Lower leg skin (tissue), 4 donors: ENCODE measurements at regions not wholly inside any gene's neighbourhood (a gene's known extent, or its start where the extent isn't known, plus 50 kb on each side); places are given as distances from the start of the nearest gene placed in this dataset.
A peak's percentile ranks its signal among the peaks of the same experiment; 100 is the strongest.

Experiments used
- DNase-seq, 2 donors: peaks; one replicate each; pipeline ENCODE4 v3.0.0-alpha.2; 2019; ENCODE audit warnings: low spot score in 2 of 2
- H3K4me3 ChIP-seq: fragments of 200-600 bp; sonication (generic); 2 replicates; pipeline ENCODE4 v1.5.1; 2017; ENCODE audit warnings: mild to moderate bottlenecking, low read depth; ENCODE audit not compliant: poor library complexity, severe bottlenecking
- POLR2A ChIP-seq, 2 donors: fragments of 450-650 bp; IDR thresholded peaks; one replicate each; pipeline ENCODE4 v1.6.1; 2016 to 2017; ENCODE audit warnings: antibody characterized with exemption in 2 of 2, mild to moderate bottlenecking in 1 of 2, moderate library complexity in 1 of 2
- WGBS, 2 donors: methylation state at CpG; one replicate each; pipeline ENCODE4 v1.1.5; 2018; 5-methylcytosine and 5-hydroxymethylcytosine counted together
- intact Hi-C: fragments of 100-400 bp; cut with DNase I; formaldehyde crosslinking; loops from one replicate; pipeline ENCODE4 v1.15.0; 2023; ENCODE audit warnings: low total_unique reads
- TF ChIP-seq, protein P1 (sequence below), 3 donors: fragments of 450-650 bp; IDR thresholded peaks; one replicate each; pipeline ENCODE4 v1.5.1; 2016; ENCODE audit warnings: antibody characterized with exemption in 3 of 3, mild to moderate bottlenecking in 3 of 3, moderate library complexity in 2 of 3

DNA sequence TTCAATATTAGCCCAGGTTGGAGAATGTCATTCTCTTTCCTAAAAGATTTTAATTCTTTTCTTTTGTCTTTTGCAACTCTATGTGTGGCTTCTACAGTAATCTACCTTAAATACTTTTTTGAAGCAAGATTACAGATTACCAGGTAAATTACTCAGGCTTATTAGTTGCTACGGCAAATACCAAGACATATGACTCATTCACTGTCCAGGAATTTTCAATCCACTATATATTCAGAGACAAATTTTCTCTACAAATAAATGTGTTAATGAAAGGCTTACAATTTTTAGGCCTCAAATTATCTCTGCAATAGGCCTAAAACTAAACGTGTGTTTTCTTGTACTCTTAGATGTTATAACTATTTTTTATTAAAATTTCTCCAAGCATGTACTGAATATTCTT lies 631.3 kb downstream of the DIAPH3 start:
- H3K4me3 ChIP-seq, result no peak overlapping the region
- TF ChIP-seq, protein P1, sequence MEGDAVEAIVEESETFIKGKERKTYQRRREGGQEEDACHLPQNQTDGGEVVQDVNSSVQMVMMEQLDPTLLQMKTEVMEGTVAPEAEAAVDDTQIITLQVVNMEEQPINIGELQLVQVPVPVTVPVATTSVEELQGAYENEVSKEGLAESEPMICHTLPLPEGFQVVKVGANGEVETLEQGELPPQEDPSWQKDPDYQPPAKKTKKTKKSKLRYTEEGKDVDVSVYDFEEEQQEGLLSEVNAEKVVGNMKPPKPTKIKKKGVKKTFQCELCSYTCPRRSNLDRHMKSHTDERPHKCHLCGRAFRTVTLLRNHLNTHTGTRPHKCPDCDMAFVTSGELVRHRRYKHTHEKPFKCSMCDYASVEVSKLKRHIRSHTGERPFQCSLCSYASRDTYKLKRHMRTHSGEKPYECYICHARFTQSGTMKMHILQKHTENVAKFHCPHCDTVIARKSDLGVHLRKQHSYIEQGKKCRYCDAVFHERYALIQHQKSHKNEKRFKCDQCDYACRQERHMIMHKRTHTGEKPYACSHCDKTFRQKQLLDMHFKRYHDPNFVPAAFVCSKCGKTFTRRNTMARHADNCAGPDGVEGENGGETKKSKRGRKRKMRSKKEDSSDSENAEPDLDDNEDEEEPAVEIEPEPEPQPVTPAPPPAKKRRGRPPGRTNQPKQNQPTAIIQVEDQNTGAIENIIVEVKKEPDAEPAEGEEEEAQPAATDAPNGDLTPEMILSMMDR (IDR thresholded peaks at IDR 0.05), result no peak
- WGBS, 2 donors, result 69 to 75% methylated on average over 2 of the region's 2 CpGs
- no peak for DNase-seq
- intact Hi-C loops, result no loop called here

DNA sequence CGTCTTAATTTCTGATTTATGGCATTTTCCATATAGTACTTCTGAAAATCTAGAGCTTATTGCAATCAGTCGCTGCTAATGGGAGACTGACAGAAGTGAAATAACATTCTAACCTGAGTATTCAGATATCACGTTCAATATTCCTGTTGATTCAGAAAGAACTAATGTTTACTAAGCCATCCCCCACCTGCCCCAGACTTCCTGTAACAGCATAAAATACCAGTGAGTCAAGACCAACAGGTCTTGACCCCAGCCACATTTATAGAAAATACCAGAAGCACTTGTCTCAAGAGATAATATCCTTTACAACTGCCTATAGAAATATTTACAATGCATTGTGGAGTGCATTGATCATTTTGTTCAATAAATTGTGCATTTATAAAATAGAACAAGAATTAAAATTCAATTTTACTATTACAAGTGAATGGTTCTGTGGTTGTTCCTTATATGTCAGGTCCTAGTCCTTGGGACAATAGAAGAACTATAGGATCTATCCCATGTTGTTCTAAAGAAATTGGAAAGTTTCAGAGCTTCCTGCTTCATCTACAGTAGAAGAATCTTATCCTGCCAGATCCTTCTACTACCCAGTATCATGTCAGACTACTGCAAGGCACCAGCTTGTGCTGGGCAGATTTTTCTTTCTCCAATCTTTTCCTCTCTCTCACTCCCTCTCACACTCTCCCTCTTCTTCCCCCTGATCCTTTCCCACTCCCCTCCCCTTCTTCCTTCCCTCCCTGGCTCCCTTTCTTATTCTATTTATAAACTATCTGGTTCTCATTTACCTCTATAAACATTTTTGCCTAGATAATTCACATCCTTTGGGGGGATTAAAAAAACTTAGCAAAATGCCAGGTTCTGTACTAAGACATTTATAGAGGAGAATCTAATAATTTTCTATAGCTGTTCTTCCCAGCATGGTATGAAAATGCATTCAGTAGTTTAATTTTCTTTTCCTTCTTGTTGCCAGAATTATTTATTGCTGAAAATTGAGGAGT lies 629.9 kb downstream of the DIAPH3 start:
- intact Hi-C loops, result no loop called here

DNA sequence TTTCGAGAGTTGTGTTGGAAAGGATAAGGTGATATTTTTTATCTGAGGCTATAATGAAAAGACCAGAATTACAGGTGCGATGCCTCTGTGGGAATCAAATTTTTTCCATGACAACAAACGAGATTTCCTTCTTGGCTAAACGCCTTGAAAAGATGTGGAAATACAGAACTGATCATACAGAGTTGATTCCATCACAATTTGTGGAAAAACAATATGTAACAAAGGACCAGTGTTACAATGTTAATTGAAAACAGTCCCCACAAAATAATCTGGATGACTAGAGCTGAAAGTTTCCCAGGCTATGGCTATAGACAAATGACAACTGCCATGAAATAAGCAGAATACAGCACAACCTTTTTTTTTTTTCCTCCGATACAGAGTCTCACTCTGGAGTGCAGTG lies 628.9 kb downstream of the DIAPH3 start:
- intact Hi-C loops, result no loop called here
- TF ChIP-seq POLR2A (IDR thresholded peaks at IDR 0.05), result no peak
- TF ChIP-seq, protein P1 (IDR thresholded peaks at IDR 0.05), result no peak
- no peak overlapping the region for H3K4me3 ChIP-seq
- 46% methylated on average over 5 of the region's 5 CpGs for WGBS, 2 donors
- no peak for DNase-seq

More for the DNA sequence above, 629.9 kb downstream of the DIAPH3 start:
- no peak overlapping the region for H3K4me3 ChIP-seq
- WGBS, 2 donors, result 79 to 86% methylated on average over 3 of the region's 3 CpGs
- TF ChIP-seq, protein P1 (IDR thresholded peaks at IDR 0.05), result no peak
- TF ChIP-seq POLR2A (IDR thresholded peaks at IDR 0.05), result no peak
- DNase-seq, result no peak

DNA sequence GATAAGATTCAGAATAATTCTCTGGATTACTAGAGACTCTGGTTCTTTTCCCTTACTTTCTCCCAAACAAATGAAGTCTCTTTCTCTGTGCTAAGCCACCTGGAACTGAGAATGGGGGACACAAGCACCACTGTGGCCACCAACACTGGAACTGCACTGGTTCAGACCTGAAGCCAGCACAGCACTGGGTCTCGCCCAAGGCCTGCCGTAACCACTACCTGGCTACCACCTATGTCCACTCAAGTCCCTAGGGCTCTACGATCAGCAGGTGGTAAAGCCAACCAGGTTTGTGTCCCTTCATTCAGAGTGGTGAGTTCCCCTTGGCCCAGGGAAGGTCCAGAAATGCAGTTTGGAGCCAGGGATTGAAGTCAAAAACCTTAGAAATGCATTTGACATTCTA lies 626.2 kb downstream of the DIAPH3 start:
- no peak overlapping the region for H3K4me3 ChIP-seq
- 85 to 86% methylated on average over 2 to 3 of the region's 3 CpGs for WGBS, 2 donors
- intact Hi-C loops, result no loop called here
- DNase-seq, result peak in 1 of 2 donors; percentile 66
- TF ChIP-seq, protein P1 (IDR thresholded peaks at IDR 0.05), result no peak
- TF ChIP-seq POLR2A (IDR thresholded peaks at IDR 0.05), result no peak

DNA sequence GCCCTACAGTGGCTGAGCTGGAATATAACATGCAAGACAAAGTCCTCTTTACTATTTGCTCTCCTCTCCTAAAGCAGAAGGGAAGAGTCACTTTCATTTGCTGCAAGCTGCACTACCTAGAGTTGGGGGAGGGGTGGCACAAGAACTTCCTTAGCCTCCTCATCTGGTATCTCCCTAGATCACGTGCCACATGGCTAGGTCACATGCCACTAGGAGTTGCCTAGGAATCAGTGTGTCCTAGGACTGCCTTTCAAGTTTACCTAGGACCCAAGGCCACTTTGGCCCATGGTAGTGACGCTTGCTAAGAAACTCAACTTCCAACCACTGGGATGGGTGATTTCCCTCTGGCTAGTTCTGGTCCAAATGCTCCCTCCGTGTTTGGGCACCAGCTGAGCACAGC lies 625.2 kb downstream of the DIAPH3 start:
- DNase-seq, result no peak
- WGBS, 2 donors, result 57 to 80% methylated on average over 2 to 3 of the region's 3 CpGs
- intact Hi-C loops, result no loop called here
- no peak for TF ChIP-seq POLR2A (IDR thresholded peaks at IDR 0.05)
- TF ChIP-seq, protein P1 (IDR thresholded peaks at IDR 0.05), result no peak
- no peak overlapping the region for H3K4me3 ChIP-seq
